Mammary epithelial cell (primary cell): ENCODE measurements at regions not wholly inside any gene's neighbourhood (a gene's known extent, or its start where the extent isn't known, plus 50 kb on each side); places are given as distances from the start of the nearest gene placed in this dataset.

Experiments used
- CTCF ChIP-seq, 2 donors: IDR thresholded peaks in 1 of 2; conservative IDR thresholded peaks in 1 of 2; 2 replicates each; pipeline ENCODE4 v1.5.1; 2011 to 2012; ENCODE audit warnings: inconsistent platforms in 2 of 2, low read length in 2 of 2, mild to moderate bottlenecking in 2 of 2, control low read depth in 1 of 2, low read depth in 1 of 2; ENCODE audit not compliant: insufficient read depth in 1 of 2; ENCODE audit errors: extremely low read depth in 1 of 2
- EZH2 ChIP-seq: IDR thresholded peaks from 2 replicates; pipeline ENCODE4 v1.6.1; 2012; ENCODE audit warnings: low read length, inconsistent platforms, borderline replicate concordance

DNA sequence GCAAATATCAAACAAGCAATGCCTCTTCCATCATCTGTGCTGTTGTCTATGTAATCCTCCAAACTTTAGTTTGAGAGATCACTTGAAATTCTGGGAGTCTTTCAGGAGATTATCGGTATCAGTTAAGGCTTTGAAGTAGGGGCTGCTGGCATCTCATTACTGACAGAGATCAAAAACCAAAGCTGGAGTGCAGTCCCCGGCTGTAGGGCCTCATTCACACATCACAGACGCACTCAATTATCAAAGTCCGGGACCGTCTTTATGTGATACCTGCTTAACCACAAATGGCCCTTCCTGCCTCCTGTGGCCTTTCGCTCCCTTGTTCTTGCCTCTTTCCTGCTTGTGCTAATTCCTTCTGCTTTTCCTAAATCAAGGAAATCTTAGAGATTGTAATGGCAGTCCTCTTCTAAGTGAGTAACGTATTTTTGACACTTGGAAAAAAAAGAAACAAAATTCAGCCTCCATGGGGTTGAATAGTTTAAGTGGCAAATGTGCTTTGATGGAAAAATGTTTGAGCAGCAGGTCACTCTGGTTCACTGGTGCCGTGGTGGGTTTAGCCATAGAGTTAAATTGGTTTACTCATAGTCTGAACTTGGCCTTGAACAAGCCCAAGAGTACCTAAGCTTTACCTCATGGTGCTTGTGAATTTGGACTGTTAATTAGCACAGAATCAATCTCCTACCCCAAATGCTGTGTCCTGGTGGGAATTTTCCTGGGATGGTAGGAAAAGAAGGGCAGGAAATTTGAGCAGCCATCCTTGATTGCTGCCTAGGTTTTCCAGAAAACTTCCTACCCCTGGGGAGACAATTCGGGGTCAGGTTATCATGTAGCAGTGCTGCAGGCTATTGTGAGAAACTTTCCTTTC, 178.9 kb upstream of the LYZL1 start:
- TF ChIP-seq CTCF (conservative IDR thresholded peaks at IDR 0.05 in 1 of 2, IDR thresholded peaks at IDR 0.05 in 1 of 2; ENCODE audit: extremely low read depth in 1 of 2, insufficient read depth in 1 of 2, low read depth in 1 of 2, low read length in 2 of 2) (no peak), EZH2 (no peak)
